ENCODE measurements at regions not wholly inside any gene's neighbourhood (a gene's known extent, or its start where the extent isn't known, plus 50 kb on each side); places are given as distances from the start of the nearest gene placed in this dataset.

DNA sequence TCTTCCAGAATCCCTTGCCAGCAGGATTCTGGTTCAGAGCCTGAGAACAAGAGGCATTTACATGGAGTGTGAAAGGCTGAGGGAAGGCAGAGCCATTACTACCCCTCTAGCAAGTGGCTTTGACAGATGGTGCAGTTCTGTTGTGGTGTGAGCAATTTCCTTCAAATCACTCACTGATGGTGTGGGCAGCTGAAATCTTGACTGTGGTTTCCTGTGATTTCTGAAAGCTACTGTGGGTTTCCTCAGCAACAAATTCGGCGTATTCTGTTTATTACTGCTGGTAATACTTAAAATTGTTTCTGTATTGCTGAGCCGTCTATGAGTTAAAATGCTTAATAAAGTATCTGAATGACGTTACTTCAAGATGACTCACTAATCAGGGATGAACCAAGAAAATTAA is 181.5 kb upstream of the TCF21 start:
- no peak overlapping the region for H3K4me3 ChIP-seq
- peaks cover 0 to 3% of the 10 kb centered on the region in 2 donors for H3K4me1 ChIP-seq
- no peak for DNase-seq (ENCODE audit: low spot score in 2 of 2)
- intact Hi-C loops (cut with DNase I) = loop anchor here (5.0 kb wide), 1 partner anchor 45 kb away; no protein-coding TSS in a partner anchor
- no peaks in the 10 kb centered on the region for H3K9me3 ChIP-seq
- TF ChIP-seq, protein P1, sequence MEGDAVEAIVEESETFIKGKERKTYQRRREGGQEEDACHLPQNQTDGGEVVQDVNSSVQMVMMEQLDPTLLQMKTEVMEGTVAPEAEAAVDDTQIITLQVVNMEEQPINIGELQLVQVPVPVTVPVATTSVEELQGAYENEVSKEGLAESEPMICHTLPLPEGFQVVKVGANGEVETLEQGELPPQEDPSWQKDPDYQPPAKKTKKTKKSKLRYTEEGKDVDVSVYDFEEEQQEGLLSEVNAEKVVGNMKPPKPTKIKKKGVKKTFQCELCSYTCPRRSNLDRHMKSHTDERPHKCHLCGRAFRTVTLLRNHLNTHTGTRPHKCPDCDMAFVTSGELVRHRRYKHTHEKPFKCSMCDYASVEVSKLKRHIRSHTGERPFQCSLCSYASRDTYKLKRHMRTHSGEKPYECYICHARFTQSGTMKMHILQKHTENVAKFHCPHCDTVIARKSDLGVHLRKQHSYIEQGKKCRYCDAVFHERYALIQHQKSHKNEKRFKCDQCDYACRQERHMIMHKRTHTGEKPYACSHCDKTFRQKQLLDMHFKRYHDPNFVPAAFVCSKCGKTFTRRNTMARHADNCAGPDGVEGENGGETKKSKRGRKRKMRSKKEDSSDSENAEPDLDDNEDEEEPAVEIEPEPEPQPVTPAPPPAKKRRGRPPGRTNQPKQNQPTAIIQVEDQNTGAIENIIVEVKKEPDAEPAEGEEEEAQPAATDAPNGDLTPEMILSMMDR (IDR thresholded peaks at IDR 0.05) = no peak
- no peak overlapping the region for H3K27ac ChIP-seq
- no peaks in the 10 kb centered on the region for H3K36me3 ChIP-seq
- no peaks in the 10 kb centered on the region for H3K27me3 ChIP-seq

DNA sequence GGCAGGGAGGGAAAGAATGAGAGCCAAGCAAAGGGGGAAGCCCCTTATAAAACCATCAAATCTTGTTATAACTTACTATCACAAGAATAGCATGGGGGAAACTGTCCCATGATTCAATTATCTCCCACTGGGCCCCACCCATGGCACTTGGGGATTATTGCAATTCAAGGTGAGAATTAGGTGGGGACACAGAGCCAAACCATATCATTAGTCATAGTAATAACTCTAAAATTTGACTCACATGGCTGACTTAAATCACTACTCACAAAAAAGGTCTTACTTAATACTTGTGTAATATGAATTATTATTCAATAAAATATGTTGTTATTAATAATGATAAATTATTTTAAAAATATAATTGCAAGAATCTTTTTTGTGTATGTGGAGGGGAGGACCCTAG is 178.1 kb upstream of the TCF21 start:
- intact Hi-C loops (cut with DNase I) = no loop called here
- Histone ChIP-seq H3K27ac (no peak overlapping the region), H3K27me3 (no peaks in the 10 kb centered on the region), H3K36me3 (no peaks in the 10 kb centered on the region), H3K4me3 (no peak overlapping the region), H3K9me3 (no peaks in the 10 kb centered on the region), H3K4me1 (peaks cover 0 to under 1% of the 10 kb centered on the region in 2 donors)
- TF ChIP-seq, protein P1 (IDR thresholded peaks at IDR 0.05) = no peak
- DNase-seq (ENCODE audit: low spot score in 2 of 2) = no peak

DNA sequence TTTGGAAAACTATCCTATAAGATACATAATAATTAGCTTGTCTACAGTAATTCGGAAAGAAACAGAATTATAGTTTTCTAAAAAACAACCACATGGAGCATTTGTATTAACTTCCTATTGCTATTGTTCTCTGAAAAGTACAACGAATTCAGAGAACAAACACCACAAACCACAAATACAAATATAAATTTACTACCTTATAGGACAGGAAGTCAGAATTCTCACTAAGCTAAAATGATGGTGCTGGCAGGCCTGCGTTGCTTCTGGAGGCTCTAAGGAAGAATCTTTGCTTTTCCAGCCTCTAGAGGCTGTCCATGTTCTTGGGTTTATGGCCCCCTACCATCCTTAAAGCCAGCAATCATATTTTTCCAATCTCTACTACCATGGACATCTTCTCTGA is 173.6 kb upstream of the TCF21 start:
- Histone ChIP-seq H3K36me3 (no peaks in the 10 kb centered on the region), H3K4me1 (no peaks in the 10 kb centered on the region), H3K4me3 (no peak overlapping the region), H3K9me3 (no peaks in the 10 kb centered on the region), H3K27ac (no peak overlapping the region), H3K27me3 (no peaks in the 10 kb centered on the region)
- TF ChIP-seq, protein P1 (IDR thresholded peaks at IDR 0.05) = no peak
- intact Hi-C loops (cut with DNase I) = no loop called here
- no peak for DNase-seq (ENCODE audit: low spot score in 2 of 2)

DNA sequence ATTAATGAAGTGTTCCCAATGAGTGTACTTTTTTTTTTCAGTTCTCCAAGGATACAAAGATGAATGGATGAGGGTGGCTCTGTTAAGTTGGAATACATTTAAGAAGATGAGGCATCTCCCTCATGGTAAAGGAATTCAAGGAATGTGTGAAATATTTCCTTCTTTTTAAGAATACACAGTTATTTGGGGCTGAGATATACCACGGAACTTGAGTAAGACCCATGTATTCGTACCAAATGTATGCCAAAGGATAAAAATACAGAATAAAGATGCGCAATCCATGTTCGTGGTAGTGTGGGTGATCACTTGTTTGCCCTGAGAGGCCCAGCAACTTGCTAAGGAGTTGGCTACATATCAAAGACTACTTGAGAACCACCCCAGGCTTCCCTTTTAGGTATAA is 164.2 kb upstream of the TCF21 start:
- intact Hi-C loops (cut with DNase I) = no loop called here
- no peak for DNase-seq (ENCODE audit: low spot score in 2 of 2)
- Histone ChIP-seq H3K36me3 (no peaks in the 10 kb centered on the region), H3K4me3 (no peak overlapping the region), H3K4me1 (no peaks in the 10 kb centered on the region), H3K9me3 (peaks cover 9 to 12% of the 10 kb centered on the region in 2 donors), H3K27ac (no peak overlapping the region), H3K27me3 (no peaks in the 10 kb centered on the region)
- TF ChIP-seq, protein P1 (IDR thresholded peaks at IDR 0.05) = no peak

DNA sequence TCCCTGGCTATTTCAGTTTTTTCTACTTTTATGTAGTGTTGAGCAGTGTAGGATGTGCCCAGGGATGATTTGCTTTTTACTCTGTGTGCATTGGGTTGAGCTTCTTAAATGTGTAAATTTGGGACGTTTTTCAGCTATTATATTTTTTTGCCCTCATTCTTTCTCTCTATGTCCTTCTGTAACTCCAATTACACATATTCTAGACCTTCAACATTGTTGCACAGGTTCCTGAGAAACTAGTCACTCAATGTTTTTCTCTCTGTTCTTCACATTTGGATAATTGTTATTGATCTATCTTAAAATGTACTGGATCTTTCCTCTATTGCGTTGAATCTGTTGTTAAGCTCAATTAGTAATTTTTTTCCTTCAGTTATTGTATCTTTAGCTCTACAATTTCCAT is 162.7 kb upstream of the TCF21 start:
- no peak for DNase-seq (ENCODE audit: low spot score in 2 of 2)
- no peaks in the 10 kb centered on the region for H3K27me3 ChIP-seq
- TF ChIP-seq, protein P1 (IDR thresholded peaks at IDR 0.05) = no peak
- H3K36me3 ChIP-seq = no peaks in the 10 kb centered on the region
- no peak overlapping the region for H3K4me3 ChIP-seq
- H3K27ac ChIP-seq = no peak overlapping the region
- H3K4me1 ChIP-seq = no peaks in the 10 kb centered on the region
- intact Hi-C loops (cut with DNase I) = no loop called here
- H3K9me3 ChIP-seq = peaks cover 9 to 12% of the 10 kb centered on the region in 2 donors

DNA sequence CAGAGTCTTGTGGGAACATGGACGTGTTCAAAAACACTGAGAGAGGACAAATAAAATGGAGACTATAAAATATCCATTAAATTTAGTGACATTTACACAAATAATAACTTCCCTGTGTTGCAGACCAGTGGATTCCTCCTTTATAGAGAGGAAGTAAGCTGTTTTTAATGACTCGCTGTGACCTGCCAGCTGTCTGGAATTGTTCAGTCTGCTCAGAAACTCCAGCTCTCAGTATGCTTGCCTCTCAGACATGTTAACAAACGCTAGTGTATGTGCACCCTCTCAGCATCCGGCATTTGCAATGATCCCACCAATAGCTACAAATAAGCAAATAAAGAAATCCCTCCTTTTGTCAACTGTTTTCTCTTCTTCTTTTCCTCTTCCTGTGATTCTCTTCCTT is 158.0 kb upstream of the TCF21 start:
- no peak overlapping the region for H3K27ac ChIP-seq
- peaks cover 18 to 23% of the 10 kb centered on the region in 2 donors for H3K9me3 ChIP-seq
- H3K36me3 ChIP-seq = no peaks in the 10 kb centered on the region

More for the DNA sequence above, 158.0 kb upstream of the TCF21 start:
- no peak for DNase-seq (ENCODE audit: low spot score in 2 of 2)
- Histone ChIP-seq H3K4me3 (no peak overlapping the region), H3K27me3 (no peaks in the 10 kb centered on the region), H3K4me1 (no peaks in the 10 kb centered on the region)
- intact Hi-C loops (cut with DNase I) = no loop called here
- TF ChIP-seq, protein P1 (IDR thresholded peaks at IDR 0.05) = no peak

Measured in ascending aorta (tissue), 2 donors.